A673 (cell line): ENCODE measurements at regions not wholly inside any gene's neighbourhood (a gene's known extent, or its start where the extent isn't known, plus 50 kb on each side); places are given as distances from the start of the nearest gene placed in this dataset.

Experiments
- EZH2 ChIP-seq: fragments of 200-600 bp; sonication (generic); IDR thresholded peaks from 2 replicates; pipeline ENCODE4 v1.6.1; 2017; ENCODE audit warnings: borderline replicate concordance, low read depth, mild to moderate bottlenecking, mixed read lengths, antibody characterized with exemption, low read length; ENCODE audit not compliant: poor library complexity, severe bottlenecking
- TF ChIP-seq, protein P1 (sequence below): fragments of 300-800, 200-600 bp; sonication (generic); conservative IDR thresholded peaks from 2 replicates; pipeline ENCODE4 v1.5.1; 2017; ENCODE audit warnings: low read depth, mild to moderate bottlenecking, antibody characterized with exemption, low read length, moderate library complexity, mixed read lengths

- TF ChIP-seq EZH2, result no peak
- TF ChIP-seq, protein P1, sequence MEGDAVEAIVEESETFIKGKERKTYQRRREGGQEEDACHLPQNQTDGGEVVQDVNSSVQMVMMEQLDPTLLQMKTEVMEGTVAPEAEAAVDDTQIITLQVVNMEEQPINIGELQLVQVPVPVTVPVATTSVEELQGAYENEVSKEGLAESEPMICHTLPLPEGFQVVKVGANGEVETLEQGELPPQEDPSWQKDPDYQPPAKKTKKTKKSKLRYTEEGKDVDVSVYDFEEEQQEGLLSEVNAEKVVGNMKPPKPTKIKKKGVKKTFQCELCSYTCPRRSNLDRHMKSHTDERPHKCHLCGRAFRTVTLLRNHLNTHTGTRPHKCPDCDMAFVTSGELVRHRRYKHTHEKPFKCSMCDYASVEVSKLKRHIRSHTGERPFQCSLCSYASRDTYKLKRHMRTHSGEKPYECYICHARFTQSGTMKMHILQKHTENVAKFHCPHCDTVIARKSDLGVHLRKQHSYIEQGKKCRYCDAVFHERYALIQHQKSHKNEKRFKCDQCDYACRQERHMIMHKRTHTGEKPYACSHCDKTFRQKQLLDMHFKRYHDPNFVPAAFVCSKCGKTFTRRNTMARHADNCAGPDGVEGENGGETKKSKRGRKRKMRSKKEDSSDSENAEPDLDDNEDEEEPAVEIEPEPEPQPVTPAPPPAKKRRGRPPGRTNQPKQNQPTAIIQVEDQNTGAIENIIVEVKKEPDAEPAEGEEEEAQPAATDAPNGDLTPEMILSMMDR, result no peak
These were observed 99.4 kb upstream of the LPP start for GRCh38 chr3:188054541-188054940.
